Mesenchymal stem cell (in vitro differentiated cells and primary cell): ENCODE measurements at regions not wholly inside any gene's neighbourhood (a gene's known extent, or its start where the extent isn't known, plus 50 kb on each side); places are given as distances from the start of the nearest gene placed in this dataset.

ENCODE experiments used
- DNase-seq: peaks from one replicate; pipeline ENCODE4 v3.0.0-alpha.2; 2013
- H2AFZ ChIP-seq: one replicate; pipeline ENCODE4 v1.6.1; 2013; ENCODE audit warnings: low read depth, mild to moderate bottlenecking, control low read depth, inconsistent platforms, low read length, moderate library complexity
- H2AK5ac ChIP-seq: 2 replicates; pipeline ENCODE4 v1.6.1; 2013; ENCODE audit warnings: low read length, moderate library complexity, mild to moderate bottlenecking, inconsistent platforms; ENCODE audit not compliant: severe bottlenecking
- H2BK120ac ChIP-seq: one replicate; pipeline ENCODE4 v1.6.1; 2013; ENCODE audit warnings: low read depth, mild to moderate bottlenecking, inconsistent platforms, low read length, moderate library complexity
- H2BK12ac ChIP-seq, 2 experiments: one replicate each; pipeline ENCODE4 v1.6.1; 2013; ENCODE audit warnings: inconsistent platforms in 2 of 2, low read length in 2 of 2, mild to moderate bottlenecking in 2 of 2, moderate library complexity in 2 of 2, control low read depth in 1 of 2
- H2BK15ac ChIP-seq: one replicate; pipeline ENCODE4 v1.6.1; 2013; ENCODE audit warnings: mild to moderate bottlenecking, low read depth, inconsistent platforms; ENCODE audit not compliant: poor library complexity, severe bottlenecking
- H2BK5ac ChIP-seq: 2 replicates; pipeline ENCODE4 v1.6.1; 2013; ENCODE audit warnings: low read depth, mild to moderate bottlenecking, low read length, control low read depth, inconsistent platforms; ENCODE audit not compliant: poor library complexity, severe bottlenecking
- H3K14ac ChIP-seq, 2 experiments: one replicate each; pipeline ENCODE4 v1.6.1; 2013; ENCODE audit warnings: inconsistent platforms in 2 of 2, low read length in 2 of 2, control low read depth in 1 of 2, mild to moderate bottlenecking in 1 of 2, moderate library complexity in 1 of 2
- H3K18ac ChIP-seq, 2 experiments: one replicate each; pipeline ENCODE4 v1.6.1; 2013; ENCODE audit warnings: inconsistent platforms in 2 of 2, low read length in 2 of 2, control low read depth in 1 of 2, low read depth in 1 of 2, mild to moderate bottlenecking in 1 of 2
- H3K23ac ChIP-seq, 2 experiments: one replicate each; pipeline ENCODE4 v1.6.1; 2013; ENCODE audit warnings: inconsistent platforms in 2 of 2, low read length in 2 of 2, mild to moderate bottlenecking in 2 of 2, moderate library complexity in 2 of 2, control low read depth in 1 of 2
- H3K27ac ChIP-seq: 2 replicates; pipeline ENCODE4 v1.5.1; 2013; ENCODE audit warnings: mild to moderate bottlenecking, moderate library complexity, low read length, control low read depth, inconsistent platforms; ENCODE audit not compliant: poor library complexity, severe bottlenecking
- H3K27me3 ChIP-seq, 2 experiments: 2 replicates each; pipeline versions ENCODE4 v1.6.1 to v1.7.0; 2013; ENCODE audit warnings: low read length in 2 of 2, mild to moderate bottlenecking in 2 of 2, moderate library complexity in 2 of 2, control low read depth in 1 of 2, inconsistent platforms in 1 of 2; ENCODE audit not compliant: control insufficient read depth in 1 of 2, insufficient read depth in 1 of 2
- H3K36me3 ChIP-seq, 2 experiments: 2 replicates each; pipeline versions ENCODE4 v1.6.1 to v1.7.0; 2013; ENCODE audit warnings: low read length in 2 of 2, control low read depth in 1 of 2, inconsistent platforms in 1 of 2, low read depth in 1 of 2, mild to moderate bottlenecking in 1 of 2; ENCODE audit not compliant: insufficient read depth in 2 of 2, control insufficient read depth in 1 of 2
- H3K4ac ChIP-seq, 2 experiments: one replicate each; pipeline ENCODE4 v1.6.1; 2013; ENCODE audit warnings: inconsistent platforms in 2 of 2, low read length in 2 of 2, mild to moderate bottlenecking in 2 of 2, moderate library complexity in 2 of 2, control low read depth in 1 of 2, low read depth in 1 of 2
- H3K4me1 ChIP-seq: 2 replicates; pipeline ENCODE4 v1.6.1; 2013; ENCODE audit warnings: low read depth, low read length, control low read depth; ENCODE audit not compliant: control insufficient read depth, insufficient read depth
- H3K4me2 ChIP-seq: 2 replicates; pipeline ENCODE4 v1.6.1; 2013; ENCODE audit warnings: low read length, mild to moderate bottlenecking, inconsistent platforms; ENCODE audit not compliant: poor library complexity, severe bottlenecking
- H3K4me3 ChIP-seq, 2 experiments: 2 replicates each; pipeline versions ENCODE4 v1.5.1 to v1.7.0; 2013; ENCODE audit warnings: low read length in 2 of 2, mild to moderate bottlenecking in 2 of 2, control low read depth in 1 of 2, low read depth in 1 of 2; ENCODE audit not compliant: insufficient read depth in 1 of 2
- H3K79me1 ChIP-seq: replicated peaks from 2 replicates; pipeline ENCODE4 v1.6.1; 2013; ENCODE audit warnings: mild to moderate bottlenecking, control low read depth, low read length, inconsistent platforms; ENCODE audit not compliant: poor library complexity, severe bottlenecking
- H3K9ac ChIP-seq: 2 replicates; pipeline ENCODE4 v1.7.0; 2013; ENCODE audit warnings: mild to moderate bottlenecking, low read length, moderate library complexity
- H3K9me3 ChIP-seq: 2 replicates; pipeline ENCODE4 v1.7.0; 2013; ENCODE audit warnings: mild to moderate bottlenecking, low read length; ENCODE audit not compliant: control insufficient read depth
- H4K8ac ChIP-seq: one replicate; pipeline ENCODE4 v1.6.1; 2013; ENCODE audit warnings: inconsistent platforms, mild to moderate bottlenecking, low read length, moderate library complexity
- H4K91ac ChIP-seq: one replicate; pipeline ENCODE4 v1.6.1; 2013; ENCODE audit warnings: mild to moderate bottlenecking, low read length, inconsistent platforms
- WGBS: methylation state at CpG from one replicate; pipeline ENCODE4 v1.1.7; 2013; ENCODE audit warnings: mixed read lengths; 5-methylcytosine and 5-hydroxymethylcytosine counted together

DNA sequence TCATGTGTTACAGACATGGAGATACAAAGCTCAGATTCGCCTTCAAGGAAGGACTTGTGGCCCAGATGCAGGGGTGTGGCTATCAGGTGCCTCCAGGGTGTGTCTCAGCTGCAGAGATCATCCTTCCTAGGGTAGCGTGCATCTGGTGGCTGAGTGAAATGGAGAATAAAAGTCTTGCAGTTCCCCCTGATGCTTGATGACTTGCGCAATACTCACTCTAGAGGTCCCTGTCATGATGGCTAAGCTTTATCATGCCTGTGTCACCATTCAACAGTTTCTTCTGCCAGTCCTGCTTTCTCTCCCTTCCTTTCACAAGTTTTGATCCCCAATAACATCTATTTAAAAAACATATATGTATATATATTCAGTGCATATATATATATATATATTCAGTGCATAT lies 228.1 kb downstream of the PAX1 start:
- H2BK5ac ChIP-seq = no peak overlapping the region
- H3K27me3 ChIP-seq = no peaks in the 10 kb centered on the region
- no peaks in the 10 kb centered on the region for H3K36me3 ChIP-seq
- no peak overlapping the region for H3K27ac ChIP-seq
- H4K8ac ChIP-seq = no peak overlapping the region
- H2AFZ ChIP-seq = no peak overlapping the region
- no peak overlapping the region for H2BK120ac ChIP-seq
- no peaks in the 10 kb centered on the region for H3K79me1 ChIP-seq
- H3K4me1 ChIP-seq = no peaks in the 10 kb centered on the region
- no peak overlapping the region for H3K18ac ChIP-seq
- no peak overlapping the region for H2AK5ac ChIP-seq
- DNase-seq = no peak
- 70% methylated on average over 3 of the region's 3 CpGs for WGBS
- H3K9ac ChIP-seq = no peak overlapping the region
- H3K4me3 ChIP-seq = no peak overlapping the region
- no peak overlapping the region for H2BK12ac ChIP-seq
- no peak overlapping the region for H3K4ac ChIP-seq
- no peaks in the 10 kb centered on the region for H3K9me3 ChIP-seq
- no peak overlapping the region for H3K4me2 ChIP-seq
- no peak overlapping the region for H2BK15ac ChIP-seq
- H3K23ac ChIP-seq = no peak overlapping the region
- H4K91ac ChIP-seq = no peak overlapping the region
- no peak overlapping the region for H3K14ac ChIP-seq

DNA sequence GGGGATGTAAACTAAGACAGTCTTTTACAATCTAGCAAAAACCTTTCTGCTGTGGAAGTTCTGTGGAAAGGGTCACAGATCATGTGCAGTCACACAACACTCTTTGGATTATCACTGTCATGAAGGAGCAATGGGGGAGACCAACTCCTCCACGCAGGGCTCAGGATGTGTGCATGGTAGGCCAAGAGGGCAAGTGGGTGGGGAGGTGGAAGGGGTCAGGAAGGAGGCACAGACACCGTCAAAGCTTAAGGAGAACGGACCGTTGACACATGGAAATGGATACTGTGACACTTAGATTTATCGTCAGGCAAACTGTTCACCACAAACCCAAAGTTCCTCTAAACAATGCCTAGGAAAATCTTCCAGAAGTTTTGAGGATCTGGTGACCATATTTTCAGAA lies 215.8 kb downstream of the PAX1 start:
- H3K4me1 ChIP-seq = no peaks in the 10 kb centered on the region
- H3K23ac ChIP-seq = no peak overlapping the region
- H2BK5ac ChIP-seq = no peak overlapping the region
- H3K27ac ChIP-seq = no peak overlapping the region
- no peaks in the 10 kb centered on the region for H3K79me1 ChIP-seq
- H3K9ac ChIP-seq = no peak overlapping the region
- H3K14ac ChIP-seq = no peak overlapping the region
- no peaks in the 10 kb centered on the region for H3K36me3 ChIP-seq
- no peak for DNase-seq
- H2BK15ac ChIP-seq = no peak overlapping the region
- no peak overlapping the region for H3K18ac ChIP-seq
- H4K8ac ChIP-seq = no peak overlapping the region
- no peak overlapping the region for H2BK120ac ChIP-seq
- no peak overlapping the region for H2AFZ ChIP-seq
- H2BK12ac ChIP-seq = no peak overlapping the region
- H3K4me2 ChIP-seq = no peak overlapping the region
- H4K91ac ChIP-seq = no peak overlapping the region
- H3K4ac ChIP-seq = no peak overlapping the region
- no peaks in the 10 kb centered on the region for H3K27me3 ChIP-seq
- H3K4me3 ChIP-seq = no peak overlapping the region
- no peak overlapping the region for H2AK5ac ChIP-seq
- no peaks in the 10 kb centered on the region for H3K9me3 ChIP-seq
- 49% methylated on average over 4 of the region's 5 CpGs for WGBS

DNA sequence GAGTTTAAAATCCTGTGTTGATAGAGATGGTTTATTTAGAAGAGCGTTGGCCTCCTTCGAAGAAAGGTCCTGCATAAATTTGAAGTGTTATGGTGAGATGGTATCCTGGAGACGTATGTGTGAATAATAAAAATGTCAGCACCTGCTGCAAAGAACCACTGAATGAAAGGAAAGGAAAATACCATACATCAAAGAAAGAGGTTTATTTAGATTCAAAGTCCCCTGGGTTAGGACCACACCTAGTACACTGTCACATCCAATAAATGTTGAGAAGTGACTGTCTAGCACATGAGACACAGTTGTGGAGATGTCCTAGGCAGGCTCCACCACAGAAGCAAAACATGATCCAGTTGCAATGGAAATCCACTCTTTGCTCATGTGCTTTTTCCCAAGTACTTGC lies 214.7 kb downstream of the PAX1 start:
- Histone ChIP-seq H4K91ac (no peak overlapping the region), H3K9me3 (no peaks in the 10 kb centered on the region), H2BK12ac (no peak overlapping the region), H3K4me1 (no peaks in the 10 kb centered on the region), H3K9ac (no peak overlapping the region), H2BK15ac (no peak overlapping the region), H2BK5ac (no peak overlapping the region), H3K4ac (no peak overlapping the region), H3K14ac (no peak overlapping the region), H3K27me3 (no peaks in the 10 kb centered on the region), H3K27ac (no peak overlapping the region), H3K23ac (no peak overlapping the region), H2AFZ (no peak overlapping the region), H4K8ac (no peak overlapping the region), H2BK120ac (no peak overlapping the region), H3K79me1 (no peaks in the 10 kb centered on the region), H3K4me2 (no peak overlapping the region), H3K18ac (no peak overlapping the region), H2AK5ac (no peak overlapping the region), H3K36me3 (no peaks in the 10 kb centered on the region), H3K4me3 (no peak overlapping the region)
- 44% methylated on average over 2 of the region's 3 CpGs for WGBS
- DNase-seq = no peak

DNA sequence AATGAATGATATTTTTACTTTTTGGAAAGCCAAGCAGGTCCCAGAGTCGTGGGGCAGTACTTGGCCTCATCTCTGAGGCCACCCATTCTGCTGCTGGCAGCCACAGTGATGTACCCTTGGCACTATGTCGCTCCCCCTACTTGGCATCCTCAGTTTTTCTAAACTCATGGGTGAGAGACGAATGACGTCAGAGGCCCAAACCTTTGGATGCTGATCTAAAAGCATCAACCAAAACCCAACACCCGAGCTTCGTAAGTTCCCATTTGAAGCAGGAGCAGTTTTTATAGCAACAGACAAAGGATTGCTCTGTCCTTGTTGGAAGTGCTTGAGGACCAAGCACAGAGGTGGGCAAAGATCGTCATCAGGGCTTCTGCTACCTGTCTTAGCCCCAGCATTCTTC lies 212.9 kb downstream of the PAX1 start:
- H3K27me3 ChIP-seq = no peaks in the 10 kb centered on the region
- no peak overlapping the region for H3K18ac ChIP-seq
- H3K4me3 ChIP-seq = no peak overlapping the region
- no peak overlapping the region for H3K27ac ChIP-seq
- no peak overlapping the region for H3K4me2 ChIP-seq
- H4K8ac ChIP-seq = no peak overlapping the region
- H2BK15ac ChIP-seq = no peak overlapping the region
- H2BK12ac ChIP-seq = no peak overlapping the region
- H3K9ac ChIP-seq = no peak overlapping the region
- no peaks in the 10 kb centered on the region for H3K79me1 ChIP-seq
- no peak overlapping the region for H3K14ac ChIP-seq
- H2AK5ac ChIP-seq = no peak overlapping the region
- no peak for DNase-seq
- no peak overlapping the region for H2BK120ac ChIP-seq
- no peaks in the 10 kb centered on the region for H3K4me1 ChIP-seq
- H2AFZ ChIP-seq = no peak overlapping the region
- 76% methylated on average over 6 of the region's 7 CpGs for WGBS
- no peak overlapping the region for H3K23ac ChIP-seq
- no peak overlapping the region for H3K4ac ChIP-seq
- H3K36me3 ChIP-seq = no peaks in the 10 kb centered on the region
- H4K91ac ChIP-seq = no peak overlapping the region
- no peak overlapping the region for H2BK5ac ChIP-seq
- H3K9me3 ChIP-seq = no peaks in the 10 kb centered on the region
